Uterus (tissue), 2 donors: ENCODE measurements at regions not wholly inside any gene's neighbourhood (a gene's known extent, or its start where the extent isn't known, plus 50 kb on each side); places are given as distances from the start of the nearest gene placed in this dataset.

Experiments
- POLR2A ChIP-seq, 2 donors: fragments of 450-650 bp; IDR thresholded peaks; one replicate each; pipeline ENCODE4 v1.6.1; 2016; ENCODE audit warnings: antibody characterized with exemption in 2 of 2, mild to moderate bottlenecking in 1 of 2, moderate library complexity in 1 of 2
- TF ChIP-seq, protein P1 (sequence below), 4 experiments: fragments of 200-600 bp in 2 of 4; fragments of 450-650 bp in 2 of 4; sonication (generic) in 2 of 4; IDR thresholded peaks; one replicate each; pipeline ENCODE4 v1.5.1; 2016 to 2019; ENCODE audit warnings: antibody characterized with exemption in 4 of 4, mild to moderate bottlenecking in 2 of 4, moderate library complexity in 1 of 4

GRCh38 chr15:77811270-77811669 is 178.6 kb upstream of the LINGO1 start:
- TF ChIP-seq, protein P1, sequence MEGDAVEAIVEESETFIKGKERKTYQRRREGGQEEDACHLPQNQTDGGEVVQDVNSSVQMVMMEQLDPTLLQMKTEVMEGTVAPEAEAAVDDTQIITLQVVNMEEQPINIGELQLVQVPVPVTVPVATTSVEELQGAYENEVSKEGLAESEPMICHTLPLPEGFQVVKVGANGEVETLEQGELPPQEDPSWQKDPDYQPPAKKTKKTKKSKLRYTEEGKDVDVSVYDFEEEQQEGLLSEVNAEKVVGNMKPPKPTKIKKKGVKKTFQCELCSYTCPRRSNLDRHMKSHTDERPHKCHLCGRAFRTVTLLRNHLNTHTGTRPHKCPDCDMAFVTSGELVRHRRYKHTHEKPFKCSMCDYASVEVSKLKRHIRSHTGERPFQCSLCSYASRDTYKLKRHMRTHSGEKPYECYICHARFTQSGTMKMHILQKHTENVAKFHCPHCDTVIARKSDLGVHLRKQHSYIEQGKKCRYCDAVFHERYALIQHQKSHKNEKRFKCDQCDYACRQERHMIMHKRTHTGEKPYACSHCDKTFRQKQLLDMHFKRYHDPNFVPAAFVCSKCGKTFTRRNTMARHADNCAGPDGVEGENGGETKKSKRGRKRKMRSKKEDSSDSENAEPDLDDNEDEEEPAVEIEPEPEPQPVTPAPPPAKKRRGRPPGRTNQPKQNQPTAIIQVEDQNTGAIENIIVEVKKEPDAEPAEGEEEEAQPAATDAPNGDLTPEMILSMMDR (IDR thresholded peaks at IDR 0.05), result no peak
- TF ChIP-seq POLR2A (IDR thresholded peaks at IDR 0.05), result no peak
